SK-N-SH (cell line): ENCODE measurements at regions not wholly inside any gene's neighbourhood (a gene's known extent, or its start where the extent isn't known, plus 50 kb on each side); places are given as distances from the start of the nearest gene placed in this dataset.

Experiments used
- CTCF ChIA-PET: fragments of 300-600, 350-600 bp; formaldehyde crosslinking; extraction: SDS; loops from one replicate; lab custom pipeline; 2021; lab: Yijun Ruan, JAX
- POLR2A ChIA-PET: fragments of 350-600 bp; sonication (Branson Sonifier 250); formaldehyde crosslinking; extraction: SDS; loops from one replicate; lab custom pipeline; 2020; ENCODE audit warnings: antibody characterized with exemption, inconsistent platforms; lab: Yijun Ruan, JAX
- DNase-seq: peaks from one replicate; pipeline ENCODE4 v3.0.0; 2012
- H2AFZ ChIP-seq: fragments of 200-600 bp; sonication (generic); 2 replicates; pipeline ENCODE4 v1.8.1; 2016; ENCODE audit warnings: antibody characterized with exemption, mild to moderate bottlenecking, low read depth
- H3F3A ChIP-seq: fragments of 200-600 bp; sonication (generic); replicated peaks from 2 replicates; pipeline ENCODE3; 2016; ENCODE audit warnings: antibody characterized with exemption, mild to moderate bottlenecking; ENCODE audit not compliant: insufficient read depth
- H3K27ac ChIP-seq, 2 experiments: fragments of 200-500 bp in 1 of 2; fragments of 200-600 bp in 1 of 2; sonication (Bioruptor generic) in 1 of 2; sonication (generic), shearing (Covaris generic) in 1 of 2; 2 replicates each; pipeline versions ENCODE4 v1.5.1 to v1.6.1; 2014 to 2016; ENCODE audit warnings: low read depth in 2 of 2, inconsistent platforms in 1 of 2, low read length in 1 of 2, mild to moderate bottlenecking in 1 of 2, mixed read lengths in 1 of 2
- H3K27me3 ChIP-seq: fragments of 200-600 bp; sonication (generic), shearing (Covaris generic); 2 replicates; pipeline ENCODE4 v1.6.1; 2016; ENCODE audit warnings: mixed run types; ENCODE audit not compliant: insufficient read depth
- H3K36me3 ChIP-seq, 2 experiments: fragments of 200-500 bp in 1 of 2; fragments of 200-600 bp in 1 of 2; sonication (Bioruptor generic) in 1 of 2; sonication (generic) in 1 of 2; replicated peaks in 1 of 2; 2 replicates each; pipeline versions ENCODE3 to v1.5.1; 2014 to 2016; ENCODE audit warnings: low read length in 1 of 2, mild to moderate bottlenecking in 1 of 2; ENCODE audit not compliant: insufficient read depth in 2 of 2, control insufficient read depth in 1 of 2
- H3K4me1 ChIP-seq, 2 experiments: fragments of 200-500 bp in 1 of 2; fragments of 200-600 bp in 1 of 2; sonication (Bioruptor generic) in 1 of 2; sonication (generic), shearing (Covaris generic) in 1 of 2; 2 replicates each; pipeline versions ENCODE4 v1.5.1 to v1.6.1; 2014 to 2016; ENCODE audit warnings: low read depth in 1 of 2, low read length in 1 of 2, mixed run types in 1 of 2; ENCODE audit not compliant: insufficient read depth in 2 of 2, control insufficient read depth in 1 of 2
- H3K4me2 ChIP-seq: fragments of 200-600 bp; sonication (generic), shearing (Covaris generic); 2 replicates; pipeline ENCODE4 v1.6.1; 2017; ENCODE audit warnings: mixed run types
- H3K4me3 ChIP-seq, 2 experiments: fragments of 200-500 bp in 1 of 2; fragments of 200-600 bp in 1 of 2; sonication (Bioruptor generic) in 1 of 2; sonication (generic), shearing (Covaris generic) in 1 of 2; 2 replicates each; pipeline versions ENCODE4 v1.5.1 to v1.8.1; 2014 to 2016; ENCODE audit warnings: low read depth in 2 of 2, inconsistent platforms in 1 of 2, low read length in 1 of 2, mild to moderate bottlenecking in 1 of 2, mixed read lengths in 1 of 2, moderate library complexity in 1 of 2
- H3K79me2 ChIP-seq: fragments of 200-600 bp; sonication (generic); 2 replicates; pipeline ENCODE4 v1.8.1; 2017; ENCODE audit warnings: mild to moderate bottlenecking; ENCODE audit not compliant: insufficient read depth
- H3K9ac ChIP-seq: fragments of 200-600 bp; sonication (generic); 2 replicates; pipeline ENCODE4 v1.6.1; 2017; ENCODE audit warnings: mixed run types
- H3K9me2 ChIP-seq: fragments of 200-600 bp; sonication (generic); 2 replicates; pipeline ENCODE4 v1.6.1; 2017; ENCODE audit warnings: mixed run types
- H3K9me3 ChIP-seq: fragments of 200-600 bp; sonication (generic); 2 replicates; pipeline ENCODE4 v1.6.1; 2017; ENCODE audit warnings: mixed run types, mild to moderate bottlenecking, moderate library complexity
- H4K20me1 ChIP-seq: fragments of 200-600 bp; sonication (generic); 2 replicates; pipeline ENCODE4 v1.6.1; 2017; ENCODE audit warnings: mild to moderate bottlenecking, mixed run types; ENCODE audit not compliant: insufficient read depth
- CTCF ChIP-seq: fragments of 200-600 bp; sonication (generic); IDR thresholded peaks from 2 replicates; pipeline ENCODE4 v1.6.1; 2017; ENCODE audit warnings: antibody characterized with exemption, mild to moderate bottlenecking, moderate library complexity
- FOXJ3 ChIP-seq: sonication (generic); formaldehyde crosslinking; IDR thresholded peaks from 2 replicates; pipeline ENCODE4 v1.5.1; 2020; ENCODE audit warnings: mild to moderate bottlenecking, missing genetic modification reagents
- IRF3 ChIP-seq: fragments of 150-350 bp; IDR thresholded peaks from 2 replicates; pipeline ENCODE4 v1.6.1; 2016; ENCODE audit warnings: mild to moderate bottlenecking, low read depth, low read length
- JUND ChIP-seq: IDR thresholded peaks from 2 replicates; pipeline ENCODE4 v1.4.0; 2012
- MEF2A ChIP-seq: IDR thresholded peaks from 2 replicates; pipeline ENCODE4 v1.4.0; 2012; ENCODE audit warnings: low read depth, borderline replicate concordance
- NFIC ChIP-seq: IDR thresholded peaks from 2 replicates; pipeline ENCODE4 v1.4.0; 2012; ENCODE audit warnings: borderline replicate concordance
- RAD21 ChIP-seq: IDR thresholded peaks from 2 replicates; pipeline ENCODE4 v1.6.1; 2012; ENCODE audit warnings: mild to moderate bottlenecking, low read length
- RFX5 ChIP-seq: IDR thresholded peaks from 2 replicates; pipeline ENCODE4 v1.6.1; 2012; ENCODE audit warnings: mild to moderate bottlenecking, improper control_type of control experiment, low read length
- RXRA ChIP-seq: IDR thresholded peaks from 2 replicates; pipeline ENCODE4 v1.4.0; 2012; ENCODE audit warnings: low read depth, mild to moderate bottlenecking, borderline replicate concordance
- SIN3A ChIP-seq: IDR thresholded peaks from 2 replicates; pipeline ENCODE4 v1.6.1; 2012; ENCODE audit warnings: low read depth, mild to moderate bottlenecking, low read length, moderate library complexity, borderline replicate concordance
- TEAD4 ChIP-seq: IDR thresholded peaks from 2 replicates; pipeline ENCODE4 v1.4.0; 2012; ENCODE audit warnings: mild to moderate bottlenecking, borderline replicate concordance; ENCODE audit not compliant: insufficient read depth
- USF2 ChIP-seq: fragments of 150-350 bp; IDR thresholded peaks from 2 replicates; pipeline ENCODE4 v1.6.1; 2017; ENCODE audit warnings: antibody characterized with exemption, low read length, low read depth, borderline replicate concordance
- YY1 ChIP-seq: IDR thresholded peaks from 2 replicates; pipeline ENCODE4 v1.4.0; 2012; ENCODE audit warnings: low read depth, mild to moderate bottlenecking
- WGBS: methylation state at CpG from one replicate; pipeline ENCODE4 v1.1.6; 2017; ENCODE audit warnings: low lambda C conversion rate; 5-methylcytosine and 5-hydroxymethylcytosine counted together
- TF ChIP-seq, protein P1 (sequence below): IDR thresholded peaks from 2 replicates; pipeline ENCODE4 v1.4.0; 2012; ENCODE audit warnings: low read depth, borderline replicate concordance
- TF ChIP-seq, protein P2 (sequence below): IDR thresholded peaks from 2 replicates; pipeline ENCODE4 v1.6.1; 2012; ENCODE audit warnings: mild to moderate bottlenecking, low read depth, low read length, moderate library complexity
- TF ChIP-seq, protein P3 (sequence below): IDR thresholded peaks from 2 replicates; pipeline ENCODE4 v1.4.0; 2012; ENCODE audit warnings: low read depth

DNA sequence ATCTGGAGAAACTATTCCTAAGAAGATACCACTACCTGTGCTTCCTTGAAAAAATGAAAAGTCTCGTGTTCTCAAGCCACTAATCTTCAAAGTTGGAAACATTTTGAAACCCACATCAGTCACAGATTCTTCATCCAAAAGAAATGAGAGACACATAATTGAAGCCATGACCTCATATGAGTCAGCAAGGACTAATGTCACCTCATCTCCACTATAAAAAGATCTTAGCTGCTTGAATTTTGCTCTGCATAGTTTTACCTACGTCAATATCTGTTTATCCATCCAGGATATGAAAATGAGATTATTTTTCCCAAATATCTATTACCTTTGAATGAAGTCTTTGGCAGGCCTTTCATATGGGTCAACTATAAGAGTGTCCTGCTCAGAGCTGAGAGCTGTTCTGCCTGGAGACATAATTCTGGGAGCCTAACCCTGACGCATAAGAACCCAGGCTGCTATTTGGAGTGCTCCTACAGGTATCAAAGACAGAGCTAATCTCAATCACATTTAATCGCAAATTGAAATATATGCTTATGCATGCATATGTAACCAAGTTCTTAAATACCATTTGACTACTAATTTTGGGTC lies 312.5 kb upstream of the PKN2 start:
- no peak overlapping the region for H3K27ac ChIP-seq
- TF ChIP-seq, protein P1, sequence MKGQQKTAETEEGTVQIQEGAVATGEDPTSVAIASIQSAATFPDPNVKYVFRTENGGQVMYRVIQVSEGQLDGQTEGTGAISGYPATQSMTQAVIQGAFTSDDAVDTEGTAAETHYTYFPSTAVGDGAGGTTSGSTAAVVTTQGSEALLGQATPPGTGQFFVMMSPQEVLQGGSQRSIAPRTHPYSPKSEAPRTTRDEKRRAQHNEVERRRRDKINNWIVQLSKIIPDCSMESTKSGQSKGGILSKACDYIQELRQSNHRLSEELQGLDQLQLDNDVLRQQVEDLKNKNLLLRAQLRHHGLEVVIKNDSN: no peak
- TF ChIP-seq, protein P2, sequence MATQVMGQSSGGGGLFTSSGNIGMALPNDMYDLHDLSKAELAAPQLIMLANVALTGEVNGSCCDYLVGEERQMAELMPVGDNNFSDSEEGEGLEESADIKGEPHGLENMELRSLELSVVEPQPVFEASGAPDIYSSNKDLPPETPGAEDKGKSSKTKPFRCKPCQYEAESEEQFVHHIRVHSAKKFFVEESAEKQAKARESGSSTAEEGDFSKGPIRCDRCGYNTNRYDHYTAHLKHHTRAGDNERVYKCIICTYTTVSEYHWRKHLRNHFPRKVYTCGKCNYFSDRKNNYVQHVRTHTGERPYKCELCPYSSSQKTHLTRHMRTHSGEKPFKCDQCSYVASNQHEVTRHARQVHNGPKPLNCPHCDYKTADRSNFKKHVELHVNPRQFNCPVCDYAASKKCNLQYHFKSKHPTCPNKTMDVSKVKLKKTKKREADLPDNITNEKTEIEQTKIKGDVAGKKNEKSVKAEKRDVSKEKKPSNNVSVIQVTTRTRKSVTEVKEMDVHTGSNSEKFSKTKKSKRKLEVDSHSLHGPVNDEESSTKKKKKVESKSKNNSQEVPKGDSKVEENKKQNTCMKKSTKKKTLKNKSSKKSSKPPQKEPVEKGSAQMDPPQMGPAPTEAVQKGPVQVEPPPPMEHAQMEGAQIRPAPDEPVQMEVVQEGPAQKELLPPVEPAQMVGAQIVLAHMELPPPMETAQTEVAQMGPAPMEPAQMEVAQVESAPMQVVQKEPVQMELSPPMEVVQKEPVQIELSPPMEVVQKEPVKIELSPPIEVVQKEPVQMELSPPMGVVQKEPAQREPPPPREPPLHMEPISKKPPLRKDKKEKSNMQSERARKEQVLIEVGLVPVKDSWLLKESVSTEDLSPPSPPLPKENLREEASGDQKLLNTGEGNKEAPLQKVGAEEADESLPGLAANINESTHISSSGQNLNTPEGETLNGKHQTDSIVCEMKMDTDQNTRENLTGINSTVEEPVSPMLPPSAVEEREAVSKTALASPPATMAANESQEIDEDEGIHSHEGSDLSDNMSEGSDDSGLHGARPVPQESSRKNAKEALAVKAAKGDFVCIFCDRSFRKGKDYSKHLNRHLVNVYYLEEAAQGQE: no peak
- TF ChIP-seq RAD21: no peak
- TF ChIP-seq USF2: no peak
- no peak for TF ChIP-seq NFIC
- no peak for TF ChIP-seq SIN3A
- no peak for TF ChIP-seq FOXJ3
- TF ChIP-seq MEF2A: no peak
- no peak for TF ChIP-seq CTCF
- TF ChIP-seq IRF3: no peak
- no peak for TF ChIP-seq RXRA
- TF ChIP-seq RFX5: no peak
- no peak for TF ChIP-seq JUND
- TF ChIP-seq, protein P3, sequence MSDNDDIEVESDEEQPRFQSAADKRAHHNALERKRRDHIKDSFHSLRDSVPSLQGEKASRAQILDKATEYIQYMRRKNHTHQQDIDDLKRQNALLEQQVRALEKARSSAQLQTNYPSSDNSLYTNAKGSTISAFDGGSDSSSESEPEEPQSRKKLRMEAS: no peak
- no peak for TF ChIP-seq YY1
- no peak for TF ChIP-seq TEAD4
- ChIA-PET CTCF (no interaction called here), POLR2A (no interaction called here)
- 35% methylated on average over 4 of the region's 4 CpGs for WGBS
- no peaks in the 10 kb centered on the region for H3K9me3 ChIP-seq
- H3K4me2 ChIP-seq: no peak overlapping the region
- no peak overlapping the region for H3K4me3 ChIP-seq
- H3K27me3 ChIP-seq: no peaks in the 10 kb centered on the region
- no peaks in the 10 kb centered on the region for H3K4me1 ChIP-seq
- no peak overlapping the region for H3K9ac ChIP-seq
- no peak overlapping the region for H2AFZ ChIP-seq
- no peak for DNase-seq
- H3K79me2 ChIP-seq: no peaks in the 10 kb centered on the region
- no peaks in the 10 kb centered on the region for H3K36me3 ChIP-seq
- H3F3A ChIP-seq: no peaks in the 10 kb centered on the region
- no peaks in the 10 kb centered on the region for H4K20me1 ChIP-seq
- no peaks in the 10 kb centered on the region for H3K9me2 ChIP-seq
